ENCODE measurements at regions not wholly inside any gene's neighbourhood (a gene's known extent, or its start where the extent isn't known, plus 50 kb on each side); places are given as distances from the start of the nearest gene placed in this dataset.

GRCh38 chr20:48262466-48262865, 477.2 kb upstream of the SULF2 start:
- Histone ChIP-seq H3K27ac (replicated peaks in 1 of 4) (no peak overlapping the region), H3K36me3 (no peaks in the 10 kb centered on the region), H3K27me3 (no peaks in the 10 kb centered on the region), H3K4me1 (no peaks in the 10 kb centered on the region), H3K9me3 (peaks cover 0 to 4% (median 0%) of the 10 kb centered on the region in 4 donors), H3K4me3 (no peak overlapping the region)
- WGBS: 67% methylated on average over 5 of the region's 7 CpGs
- DNase-seq (ENCODE audit: extremely low spot score): no peak
- TF ChIP-seq CTCF (IDR thresholded peaks at IDR 0.05) (no peak), EP300 (IDR thresholded peaks at IDR 0.05) (no peak), POLR2AphosphoS5 (IDR thresholded peaks at IDR 0.05) (no peak), POLR2A (IDR thresholded peaks at IDR 0.05; ENCODE audit: low read depth) (no peak)
- intact Hi-C loops (cut with DNase I): no loop called here

- TF ChIP-seq POLR2AphosphoS5 (IDR thresholded peaks at IDR 0.05) (no peak), EP300 (IDR thresholded peaks at IDR 0.05) (no peak), POLR2A (IDR thresholded peaks at IDR 0.05; ENCODE audit: low read depth) (no peak), CTCF (IDR thresholded peaks at IDR 0.05) (no peak)
- no peak for DNase-seq (ENCODE audit: extremely low spot score)
- no peaks in the 10 kb centered on the region for H3K27me3 ChIP-seq
- 92% methylated on average over 6 of the region's 6 CpGs for WGBS
- H3K4me3 ChIP-seq: no peak overlapping the region
- H3K4me1 ChIP-seq: no peaks in the 10 kb centered on the region
- H3K36me3 ChIP-seq: no peaks in the 10 kb centered on the region
- H3K27ac ChIP-seq (replicated peaks in 1 of 4): no peak overlapping the region
- H3K9me3 ChIP-seq: peaks cover 0 to 5% (median 0%) of the 10 kb centered on the region in 4 donors
- intact Hi-C loops (cut with DNase I): no loop called here
Observed at GRCh38 chr20:48261398-48261910, 476.2 kb upstream of the SULF2 start.

- intact Hi-C loops (cut with DNase I): no loop called here
- DNase-seq (ENCODE audit: extremely low spot score): no peak
- Histone ChIP-seq H3K4me3 (no peak overlapping the region), H3K9me3 (peaks cover 0 to 10% (median 0%) of the 10 kb centered on the region in 4 donors), H3K36me3 (no peaks in the 10 kb centered on the region), H3K27me3 (no peaks in the 10 kb centered on the region), H3K4me1 (no peaks in the 10 kb centered on the region), H3K27ac (replicated peaks in 1 of 4) (no peak overlapping the region)
- 68% methylated on average over 12 of the region's 15 CpGs for WGBS
- TF ChIP-seq POLR2A (IDR thresholded peaks at IDR 0.05; ENCODE audit: low read depth) (no peak), POLR2AphosphoS5 (IDR thresholded peaks at IDR 0.05) (no peak), EP300 (IDR thresholded peaks at IDR 0.05) (no peak), CTCF (IDR thresholded peaks at IDR 0.05) (no peak)
Observed at GRCh38 chr20:48260129-48260756, 475.0 kb upstream of the SULF2 start.

GRCh38 chr20:48259456-48259855, 474.2 kb upstream of the SULF2 start:
- Histone ChIP-seq H3K27me3 (no peaks in the 10 kb centered on the region), H3K36me3 (no peaks in the 10 kb centered on the region), H3K27ac (replicated peaks in 1 of 4) (no peak overlapping the region), H3K4me3 (no peak overlapping the region), H3K4me1 (no peaks in the 10 kb centered on the region), H3K9me3 (peaks cover 0 to 10% (median 0%) of the 10 kb centered on the region in 4 donors)
- no peak for DNase-seq (ENCODE audit: extremely low spot score)
- WGBS: 92% methylated on average over 6 of the region's 6 CpGs
- TF ChIP-seq CTCF (IDR thresholded peaks at IDR 0.05) (no peak), EP300 (IDR thresholded peaks at IDR 0.05) (no peak), POLR2AphosphoS5 (IDR thresholded peaks at IDR 0.05) (no peak), POLR2A (IDR thresholded peaks at IDR 0.05; ENCODE audit: low read depth) (no peak)
- intact Hi-C loops (cut with DNase I): no loop called here

- intact Hi-C loops (cut with DNase I): no loop called here
- WGBS: 91% methylated on average over 2 of the region's 2 CpGs
- TF ChIP-seq POLR2AphosphoS5 (IDR thresholded peaks at IDR 0.05) (no peak), CTCF (IDR thresholded peaks at IDR 0.05) (no peak), POLR2A (IDR thresholded peaks at IDR 0.05; ENCODE audit: low read depth) (no peak), EP300 (IDR thresholded peaks at IDR 0.05) (no peak)
- Histone ChIP-seq H3K9me3 (peaks cover 0 to 10% (median 0%) of the 10 kb centered on the region in 4 donors), H3K27me3 (no peaks in the 10 kb centered on the region), H3K4me1 (no peaks in the 10 kb centered on the region), H3K36me3 (no peaks in the 10 kb centered on the region), H3K27ac (replicated peaks in 1 of 4) (no peak overlapping the region), H3K4me3 (no peak overlapping the region)
- DNase-seq (ENCODE audit: extremely low spot score): no peak
Observed at GRCh38 chr20:48257833-48258232, 472.6 kb upstream of the SULF2 start.
